Astrocyte (in vitro differentiated cells and primary cell): ENCODE measurements at regions not wholly inside any gene's neighbourhood (a gene's known extent, or its start where the extent isn't known, plus 50 kb on each side); places are given as distances from the start of the nearest gene placed in this dataset.

Source experiments
- DNase-seq: peaks from one replicate; pipeline ENCODE4 v3.0.0-alpha.2; 2010; ENCODE audit warnings: low read depth
- FAIRE-seq: peaks from 2 replicates; lab custom pipeline; 2011; peaks lifted over from hg19 to GRCh38; lab: Jason Lieb, UNC
- H2AFZ ChIP-seq: 2 replicates; pipeline ENCODE4 v1.6.0; 2012; ENCODE audit warnings: low read depth, low read length, inconsistent platforms
- H3K27ac ChIP-seq: 2 replicates; pipeline ENCODE4 v1.5.1; 2011; ENCODE audit warnings: low read depth, low read length, inconsistent platforms
- H3K27me3 ChIP-seq: 2 replicates; pipeline ENCODE4 v1.6.0; 2011; ENCODE audit warnings: low read length, inconsistent platforms; ENCODE audit not compliant: insufficient read depth
- H3K36me3 ChIP-seq: 2 replicates; pipeline ENCODE4 v1.5.1; 2011; ENCODE audit warnings: low read length, inconsistent platforms; ENCODE audit not compliant: insufficient read depth
- H3K4me1 ChIP-seq: 2 replicates; pipeline ENCODE4 v1.5.1; 2011; ENCODE audit warnings: low read length, inconsistent platforms; ENCODE audit not compliant: insufficient read depth
- H3K4me2 ChIP-seq: 2 replicates; pipeline ENCODE4 v1.6.0; 2012; ENCODE audit warnings: low read length, inconsistent platforms
- H3K4me3 ChIP-seq: 2 replicates; pipeline ENCODE4 v1.5.1; 2011; ENCODE audit warnings: low read depth, mild to moderate bottlenecking, low read length, inconsistent platforms; ENCODE audit not compliant: insufficient read depth
- H3K79me2 ChIP-seq: 2 replicates; pipeline ENCODE4 v1.6.0; 2012; ENCODE audit warnings: mild to moderate bottlenecking, low read length, inconsistent platforms; ENCODE audit not compliant: insufficient read depth
- H3K9ac ChIP-seq: 2 replicates; pipeline ENCODE4 v1.6.0; 2012; ENCODE audit warnings: mild to moderate bottlenecking, low read length, inconsistent platforms
- H3K9me3 ChIP-seq: 2 replicates; pipeline ENCODE4 v1.5.1; 2012; ENCODE audit warnings: low read depth, mild to moderate bottlenecking, low read length, inconsistent platforms; ENCODE audit not compliant: insufficient read depth
- H4K20me1 ChIP-seq: 2 replicates; pipeline ENCODE4 v1.6.0; 2012; ENCODE audit warnings: low read length, inconsistent platforms; ENCODE audit not compliant: insufficient read depth
- H3K27ac Mint-ChIP-seq: one replicate; pipeline ENCODE4 v1.8.0; 2021; ENCODE audit warnings: mild to moderate bottlenecking, mixed read lengths; ENCODE audit not compliant: unreplicated experiment
- H3K27me3 Mint-ChIP-seq: one replicate; pipeline ENCODE4 v1.8.0; 2021; ENCODE audit warnings: low read depth, mixed read lengths; ENCODE audit not compliant: unreplicated experiment
- H3K36me3 Mint-ChIP-seq: one replicate; pipeline ENCODE4 v1.8.0; 2021; ENCODE audit warnings: low read depth, mixed read lengths; ENCODE audit not compliant: unreplicated experiment
- H3K4me1 Mint-ChIP-seq: one replicate; pipeline ENCODE4 v1.8.0; 2021; ENCODE audit warnings: low read depth, mixed read lengths; ENCODE audit not compliant: unreplicated experiment
- H3K4me3 Mint-ChIP-seq: one replicate; pipeline ENCODE4 v1.8.0; 2021; ENCODE audit warnings: mild to moderate bottlenecking, moderate library complexity, mixed read lengths; ENCODE audit not compliant: unreplicated experiment
- H3K9me3 Mint-ChIP-seq: one replicate; pipeline ENCODE4 v1.8.0; 2021; ENCODE audit warnings: mild to moderate bottlenecking, mixed read lengths; ENCODE audit not compliant: unreplicated experiment
- EZH2 ChIP-seq: IDR thresholded peaks from 2 replicates; pipeline ENCODE4 v1.6.1; 2012; ENCODE audit warnings: mild to moderate bottlenecking, low read length, inconsistent platforms; ENCODE audit not compliant: insufficient read depth
- TF ChIP-seq, protein P1 (sequence below): IDR thresholded peaks from 2 replicates; pipeline ENCODE4 v1.5.1; 2011; ENCODE audit warnings: low read depth, mild to moderate bottlenecking, inconsistent platforms, low read length, moderate library complexity; ENCODE audit not compliant: insufficient read depth

DNA sequence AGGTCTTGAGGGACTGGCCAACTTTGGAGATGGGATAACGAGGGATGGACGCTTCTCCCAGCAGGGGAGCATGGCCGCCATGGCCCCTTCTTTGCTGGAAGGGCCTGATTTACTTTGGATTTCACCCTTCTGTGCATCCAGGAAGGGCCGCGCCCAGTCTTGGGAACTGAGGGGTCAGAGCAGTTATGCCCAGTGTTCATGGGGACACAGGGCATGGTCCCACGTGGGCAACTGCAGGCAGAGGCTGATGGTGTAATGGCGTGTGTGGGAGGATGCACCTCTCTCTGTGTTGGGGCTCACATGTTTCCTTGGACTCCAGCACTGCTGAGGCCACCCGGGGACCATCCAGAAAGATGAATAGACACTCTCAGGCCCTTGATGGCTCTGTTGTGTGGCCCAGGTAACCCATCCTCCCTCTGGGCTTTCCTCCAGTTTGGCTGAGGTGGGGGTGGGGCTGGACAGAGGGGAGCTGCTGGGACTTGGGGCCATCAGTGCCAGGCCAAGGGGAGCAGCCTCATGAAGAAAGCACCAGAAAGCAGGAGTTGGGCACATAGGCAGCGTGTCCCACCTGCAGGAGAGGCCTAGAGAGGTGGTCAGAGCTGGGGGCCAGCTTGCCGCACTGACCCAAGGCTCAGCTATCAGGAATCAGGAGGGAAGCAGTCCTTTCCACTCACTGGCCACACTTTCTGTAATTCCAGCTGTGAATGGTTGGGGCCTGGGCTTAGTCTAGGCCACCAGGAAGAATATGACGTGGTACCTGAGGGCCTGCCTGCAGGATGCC, 1033.9 kb downstream of the TBC1D22A start:
- Histone ChIP-seq H3K4me3 (no peak overlapping the region), H3K36me3 (no peaks in the 10 kb centered on the region), H3K79me2 (no peaks in the 10 kb centered on the region), H3K4me1 (no peaks in the 10 kb centered on the region), H3K27me3 (no peaks in the 10 kb centered on the region), H2AFZ (no peak overlapping the region), H3K9ac (no peak overlapping the region), H3K27ac (no peak overlapping the region), H4K20me1 (no peaks in the 10 kb centered on the region), H3K9me3 (peaks cover 13% of the 10 kb centered on the region), H3K4me2 (no peak overlapping the region)
- Mint-ChIP-seq H3K4me3 (no peak overlapping the region), H3K36me3 (no peaks in the 10 kb centered on the region), H3K4me1 (no peaks in the 10 kb centered on the region), H3K9me3 (peaks cover 2% of the 10 kb centered on the region), H3K27me3 (peaks cover 15% of the 10 kb centered on the region), H3K27ac (no peak overlapping the region)
- DNase-seq (no peak), FAIRE-seq (no peak)
- TF ChIP-seq EZH2: no peak
- TF ChIP-seq, protein P1, sequence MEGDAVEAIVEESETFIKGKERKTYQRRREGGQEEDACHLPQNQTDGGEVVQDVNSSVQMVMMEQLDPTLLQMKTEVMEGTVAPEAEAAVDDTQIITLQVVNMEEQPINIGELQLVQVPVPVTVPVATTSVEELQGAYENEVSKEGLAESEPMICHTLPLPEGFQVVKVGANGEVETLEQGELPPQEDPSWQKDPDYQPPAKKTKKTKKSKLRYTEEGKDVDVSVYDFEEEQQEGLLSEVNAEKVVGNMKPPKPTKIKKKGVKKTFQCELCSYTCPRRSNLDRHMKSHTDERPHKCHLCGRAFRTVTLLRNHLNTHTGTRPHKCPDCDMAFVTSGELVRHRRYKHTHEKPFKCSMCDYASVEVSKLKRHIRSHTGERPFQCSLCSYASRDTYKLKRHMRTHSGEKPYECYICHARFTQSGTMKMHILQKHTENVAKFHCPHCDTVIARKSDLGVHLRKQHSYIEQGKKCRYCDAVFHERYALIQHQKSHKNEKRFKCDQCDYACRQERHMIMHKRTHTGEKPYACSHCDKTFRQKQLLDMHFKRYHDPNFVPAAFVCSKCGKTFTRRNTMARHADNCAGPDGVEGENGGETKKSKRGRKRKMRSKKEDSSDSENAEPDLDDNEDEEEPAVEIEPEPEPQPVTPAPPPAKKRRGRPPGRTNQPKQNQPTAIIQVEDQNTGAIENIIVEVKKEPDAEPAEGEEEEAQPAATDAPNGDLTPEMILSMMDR: no peak

DNA sequence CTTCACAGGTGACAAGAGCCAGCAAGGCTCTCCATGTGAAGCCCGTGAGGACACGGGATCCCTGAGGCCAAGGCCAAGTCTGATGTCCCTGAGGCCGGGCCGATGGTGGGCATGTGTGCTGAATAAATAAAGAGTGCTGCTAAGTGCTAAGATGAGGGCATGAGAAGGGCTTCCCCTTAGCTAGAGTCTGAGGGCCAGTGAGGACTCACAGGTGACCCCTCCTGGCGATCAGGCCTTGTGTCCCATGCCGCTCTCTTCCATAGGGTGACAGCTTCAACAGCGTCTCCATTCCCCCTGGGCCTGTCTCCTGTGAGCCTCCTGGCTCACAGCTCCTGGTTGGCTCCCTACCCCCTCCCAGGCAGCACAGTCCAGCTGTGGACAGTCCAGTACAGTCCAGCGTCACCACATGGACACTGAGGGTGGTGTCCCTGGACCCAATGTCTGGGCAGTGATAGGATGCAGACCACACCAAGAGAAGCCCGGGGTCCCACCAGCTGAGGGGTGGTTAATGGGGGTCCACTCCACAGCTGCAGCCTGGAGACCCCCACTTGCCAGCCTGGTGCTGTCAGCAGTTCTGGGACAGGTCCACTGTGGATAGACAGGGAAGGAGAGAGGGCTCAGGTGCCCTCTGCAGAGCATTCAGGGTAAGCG, 1033.2 kb downstream of the TBC1D22A start:
- Histone ChIP-seq H3K9ac (no peak overlapping the region), H3K4me1 (no peaks in the 10 kb centered on the region), H3K27me3 (no peaks in the 10 kb centered on the region), H3K4me2 (no peak overlapping the region), H3K4me3 (no peak overlapping the region), H3K9me3 (peaks cover 13% of the 10 kb centered on the region), H3K36me3 (no peaks in the 10 kb centered on the region), H4K20me1 (no peaks in the 10 kb centered on the region), H2AFZ (no peak overlapping the region), H3K79me2 (no peaks in the 10 kb centered on the region), H3K27ac (no peak overlapping the region)
- DNase-seq (no peak), FAIRE-seq (no peak)
- H3K27ac Mint-ChIP-seq: no peak overlapping the region
- peaks cover 2% of the 10 kb centered on the region for H3K9me3 Mint-ChIP-seq
- peaks cover 15% of the 10 kb centered on the region for H3K27me3 Mint-ChIP-seq
- H3K4me1 Mint-ChIP-seq: peaks cover under 1% of the 10 kb centered on the region
- H3K36me3 Mint-ChIP-seq: no peaks in the 10 kb centered on the region
- no peak overlapping the region for H3K4me3 Mint-ChIP-seq
- no peak for TF ChIP-seq EZH2
- TF ChIP-seq, protein P1: no peak

DNA sequence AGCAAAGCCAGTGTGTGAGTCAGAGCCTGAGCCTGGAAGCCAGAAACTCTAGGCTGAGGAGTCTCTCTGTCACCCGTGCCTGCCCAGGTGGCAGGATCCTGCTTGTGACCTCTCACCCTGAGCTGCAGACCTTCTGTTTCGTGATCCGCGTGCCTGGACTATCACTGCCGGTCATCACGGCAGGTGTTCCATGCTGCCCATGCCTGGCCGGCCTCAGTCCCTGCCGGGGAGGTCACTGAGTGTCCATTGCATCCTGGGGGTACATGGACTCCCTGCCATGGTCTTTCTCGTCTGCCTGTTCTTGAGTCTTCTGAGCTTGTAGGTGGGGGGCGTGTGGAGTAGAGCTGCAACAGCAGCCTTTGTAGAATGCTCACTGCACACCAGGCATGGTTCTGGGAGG, 1032.4 kb downstream of the TBC1D22A start:
- Mint-ChIP-seq H3K4me3 (no peak overlapping the region), H3K27ac (no peak overlapping the region), H3K27me3 (peaks cover 15% of the 10 kb centered on the region), H3K4me1 (peaks cover 3% of the 10 kb centered on the region), H3K36me3 (no peaks in the 10 kb centered on the region), H3K9me3 (peaks cover 2% of the 10 kb centered on the region)
- FAIRE-seq: no peak
- Histone ChIP-seq H3K9ac (no peak overlapping the region), H3K4me1 (no peaks in the 10 kb centered on the region), H3K27me3 (no peaks in the 10 kb centered on the region), H2AFZ (no peak overlapping the region), H4K20me1 (no peaks in the 10 kb centered on the region), H3K79me2 (no peaks in the 10 kb centered on the region), H3K4me2 (no peak overlapping the region), H3K9me3 (peaks cover 13% of the 10 kb centered on the region), H3K27ac (no peak overlapping the region), H3K4me3 (no peak overlapping the region), H3K36me3 (no peaks in the 10 kb centered on the region)
- TF ChIP-seq, protein P1: no peak
- no peak for TF ChIP-seq EZH2
- no peak for DNase-seq
